ENCODE measurements at regions not wholly inside any gene's neighbourhood (a gene's known extent, or its start where the extent isn't known, plus 50 kb on each side); places are given as distances from the start of the nearest gene placed in this dataset.
A peak's percentile ranks its signal among the peaks of the same experiment; 100 is the strongest.

- DNase-seq = no peak
Observed at GRCh38 chr18:24629921-24630320, 169.5 kb downstream of the HRH4 start.

DNA sequence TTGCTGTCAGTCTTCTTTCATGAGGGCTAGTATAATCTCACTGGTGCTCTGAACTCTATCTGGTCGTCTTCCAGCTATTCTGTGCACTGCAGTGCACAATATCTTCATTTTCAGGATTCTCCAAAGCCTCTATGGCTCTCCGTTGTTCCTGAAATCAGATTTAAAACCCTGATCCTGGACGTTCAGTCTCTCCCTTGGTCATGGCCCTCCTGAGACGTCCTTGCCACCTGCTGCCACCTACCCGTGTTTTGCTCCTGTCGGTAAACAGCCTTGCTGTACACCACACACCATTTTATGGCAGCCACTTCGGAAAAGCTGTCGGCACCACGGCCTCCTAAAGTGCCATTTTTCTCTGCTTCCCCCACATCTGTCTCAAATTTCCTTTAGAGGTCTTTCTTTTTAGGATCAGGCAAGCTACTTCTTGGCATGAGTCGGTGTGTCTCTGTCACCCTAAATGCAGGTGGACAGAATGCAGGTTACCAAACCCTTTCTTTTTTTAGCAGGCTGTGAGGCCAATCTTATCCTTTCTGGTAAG lies 170.0 kb downstream of the HRH4 start:
- peak; percentile 42 for DNase-seq

GRCh38 chr18:24631243-24632025 lies 171.0 kb downstream of the HRH4 start:
- peak; percentile 39 for DNase-seq

DNA sequence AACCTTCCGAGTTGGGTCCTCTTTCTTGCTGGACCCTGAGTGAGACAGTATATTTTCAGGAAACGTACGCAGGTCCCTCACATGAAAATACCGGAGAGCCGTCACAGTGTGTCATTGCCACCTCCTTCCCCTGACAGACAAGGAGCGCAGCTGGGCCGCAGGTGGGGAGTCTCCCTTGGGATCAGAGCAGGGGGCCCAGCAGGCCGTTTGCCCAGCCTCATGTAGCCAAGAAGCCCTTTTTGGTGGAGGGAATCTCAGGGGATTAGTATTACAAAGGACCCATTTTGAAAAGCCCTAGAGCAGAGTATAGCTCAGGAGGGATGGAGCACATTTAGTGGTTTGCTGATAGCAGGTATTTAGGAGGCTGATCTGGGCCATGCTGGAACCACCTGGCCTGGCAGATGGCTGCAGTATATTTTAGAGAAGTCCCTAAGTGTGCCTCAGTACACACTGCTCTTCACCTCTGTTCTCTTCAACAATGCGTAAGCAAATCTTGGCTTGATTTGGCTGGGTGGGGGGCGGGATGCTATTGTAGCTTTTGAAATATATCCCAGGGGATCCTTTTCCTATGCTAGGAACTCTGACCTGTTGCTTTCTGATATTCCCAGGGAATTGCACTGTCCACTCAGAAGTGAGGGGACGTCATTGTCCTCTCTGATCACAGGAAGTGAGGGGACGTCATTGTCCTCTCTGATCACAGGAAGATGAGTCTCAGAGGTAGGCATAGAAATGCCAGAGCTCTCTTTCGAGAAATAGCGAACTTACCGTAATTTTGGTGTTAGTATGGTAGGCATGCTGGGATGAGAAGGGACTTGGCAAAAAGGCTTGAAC lies 171.9 kb downstream of the HRH4 start:
- no peak for DNase-seq

- DNase-seq = no peak
Observed at GRCh38 chr18:24633121-24633520, 172.7 kb downstream of the HRH4 start.

GRCh38 chr18:24649571-24649970 lies 189.1 kb downstream of the HRH4 start:
- no peak for DNase-seq

GRCh38 chr18:24651434-24651833 lies 191.0 kb downstream of the HRH4 start:
- DNase-seq = no peak

- no peak for DNase-seq
Observed at GRCh38 chr18:24656050-24656449, 195.6 kb downstream of the HRH4 start.

GRCh38 chr18:24656551-24657443 lies 196.4 kb downstream of the HRH4 start:
- no peak for DNase-seq

GRCh38 chr18:24657444-24657842 lies 197.0 kb downstream of the HRH4 start:
- no peak for DNase-seq

DNA sequence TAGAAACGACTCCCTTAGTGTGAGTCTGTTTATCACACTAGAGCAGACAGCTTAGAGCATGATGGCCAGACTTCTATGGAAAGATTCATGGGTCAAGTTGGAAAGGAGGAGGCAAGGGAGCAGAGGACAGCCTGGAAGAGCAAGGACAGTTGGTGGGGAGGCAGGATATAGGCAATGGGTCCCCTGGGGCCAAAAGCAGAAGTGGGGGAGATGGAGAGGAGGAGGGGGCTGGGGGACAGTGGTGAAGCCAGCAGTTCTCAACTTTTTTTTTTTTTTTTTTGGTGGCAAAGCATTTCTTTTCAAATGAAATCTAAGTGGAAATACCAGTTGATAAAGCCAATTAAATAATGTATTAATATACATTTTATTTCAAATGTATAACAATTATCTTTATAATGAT lies 197.9 kb downstream of the HRH4 start:
- no peak for DNase-seq

DNA sequence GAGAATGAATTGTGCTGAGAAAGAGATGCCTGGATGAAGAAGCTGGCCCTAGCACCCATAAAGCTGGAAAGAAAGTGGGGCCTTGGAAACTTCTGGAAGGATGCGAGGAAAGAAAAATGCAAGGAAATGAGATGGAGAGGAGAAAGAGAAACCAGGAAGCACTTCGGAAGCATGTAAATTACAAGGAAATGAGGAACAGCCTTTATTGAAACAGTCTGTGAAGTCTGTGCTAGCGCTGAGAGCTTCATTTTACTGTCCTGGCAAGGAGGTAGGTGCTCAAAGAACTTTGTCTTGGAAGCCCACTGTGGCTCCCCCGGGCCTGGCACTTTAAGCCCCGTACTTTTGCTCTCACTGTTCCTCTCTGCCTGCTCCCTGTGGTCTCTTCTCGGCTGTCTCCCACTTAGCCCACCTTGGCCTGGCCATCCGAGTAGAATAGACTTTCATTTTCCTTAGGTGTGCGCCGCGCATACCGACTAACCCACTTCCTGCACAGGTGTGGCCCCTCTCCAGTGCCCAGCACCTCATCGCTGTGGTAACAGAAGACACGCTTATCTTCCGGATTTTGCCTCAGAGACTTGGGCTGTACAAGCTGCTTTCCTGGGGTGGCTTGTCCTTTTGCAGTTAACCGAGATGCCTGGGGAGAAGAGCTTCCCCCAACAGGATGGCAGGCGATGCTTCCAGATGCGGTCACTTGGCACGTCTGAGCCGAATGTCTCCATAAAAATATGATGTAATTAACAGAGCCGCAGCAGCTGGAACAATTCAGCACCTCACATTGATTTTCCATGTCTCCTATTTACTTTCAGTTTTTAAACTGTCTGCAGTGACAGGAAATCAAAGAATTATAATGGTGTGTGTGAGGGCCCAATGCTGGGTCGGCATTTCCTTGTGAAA lies 199.6 kb downstream of the HRH4 start:
- peak; percentile 85 for DNase-seq

DNA sequence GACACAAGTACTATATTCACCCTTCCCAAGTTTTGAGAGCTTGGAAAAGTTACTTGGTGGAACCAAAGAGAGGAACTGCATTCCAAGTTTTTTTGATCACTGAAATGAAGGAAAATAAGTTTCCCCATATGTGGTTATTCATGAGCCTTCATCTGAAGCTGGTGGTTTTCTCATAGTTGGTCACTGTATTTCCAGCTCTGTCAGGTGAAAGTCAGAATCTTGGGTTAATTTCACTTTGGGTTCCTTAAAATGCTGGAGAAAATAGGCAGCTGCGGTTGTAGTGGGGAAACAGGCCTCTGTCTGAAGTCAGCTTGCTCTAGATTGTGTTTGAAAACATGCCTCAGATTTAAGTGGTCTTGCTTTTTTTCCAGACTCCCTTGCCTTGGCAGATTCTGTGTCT lies 200.5 kb downstream of the HRH4 start:
- DNase-seq = no peak

- peak; percentile 58 for DNase-seq
Observed at GRCh38 chr18:24662412-24662821, 202.0 kb downstream of the HRH4 start.

GRCh38 chr18:24663026-24663425 lies 202.6 kb downstream of the HRH4 start:
- no peak for DNase-seq

- no peak for DNase-seq
Observed at GRCh38 chr18:24669015-24669414, 208.6 kb downstream of the HRH4 start.

DNA sequence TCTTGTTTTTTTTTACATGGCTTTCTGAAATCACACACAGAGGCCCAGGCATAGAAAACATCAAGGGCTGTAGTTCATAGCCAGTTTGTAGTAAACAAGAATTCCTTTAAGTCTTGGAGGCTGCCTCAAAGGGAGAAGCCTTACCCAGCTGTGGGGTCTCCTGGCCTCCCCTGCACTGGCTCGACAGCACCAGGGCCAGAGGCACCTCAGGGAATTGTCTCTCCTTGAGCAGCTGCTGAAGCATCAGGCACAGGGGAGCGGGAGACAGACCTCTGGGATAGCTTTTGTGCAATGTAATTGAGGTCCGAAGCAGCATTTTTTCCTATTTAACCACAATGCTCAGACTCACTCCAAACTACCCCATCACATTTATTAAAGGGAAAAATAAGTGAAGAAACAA lies 209.1 kb downstream of the HRH4 start:
- DNase-seq = no peak

- DNase-seq = no peak
Observed at GRCh38 chr18:24672165-24672941, 211.9 kb downstream of the HRH4 start.

GRCh38 chr18:24674200-24674599 lies 213.8 kb downstream of the HRH4 start:
- no peak for DNase-seq

DNA sequence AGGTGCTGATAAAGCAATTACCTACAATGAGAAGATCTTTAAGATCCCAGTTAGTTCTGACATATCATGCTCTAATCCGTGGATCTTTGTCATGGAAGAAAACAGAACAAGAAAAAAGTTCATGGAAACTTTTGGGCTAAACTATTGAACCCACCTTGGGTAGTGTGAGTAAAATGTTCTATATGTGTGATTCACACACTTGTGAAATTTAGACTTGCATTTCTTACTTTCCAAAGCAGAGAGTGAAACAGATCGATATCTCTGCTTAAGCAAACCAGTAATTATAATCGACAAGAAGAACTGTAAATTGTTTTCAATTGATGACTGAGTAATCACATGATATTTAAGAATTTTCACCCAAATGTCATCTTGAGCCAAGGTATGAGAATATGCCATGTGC lies 214.2 kb downstream of the HRH4 start:
- no peak for DNase-seq

- DNase-seq = no peak
Observed at GRCh38 chr18:24677011-24677410, 216.6 kb downstream of the HRH4 start.

Measured in left hindlimb (tissue), 1 donor.